Dorsolateral prefrontal cortex (tissue), 40 donors: ENCODE measurements at regions not wholly inside any gene's neighbourhood (a gene's known extent, or its start where the extent isn't known, plus 50 kb on each side); places are given as distances from the start of the nearest gene placed in this dataset.

Source experiments
- microRNA-seq, 43 experiments: library from miRNA; unstranded; fragments of <30 nt; microRNA quantifications; one replicate each; pipeline ENCODE4 v1.2.0, GENCODE V29; 2022

Small RNA genes in the stretch of these regions (microRNA-seq; reads per million reads assigned to microRNA genes)
- 0 reads per million in 43 experiments for gene MIR3680-1
